Lower leg skin (tissue), 4 donors: ENCODE measurements at regions not wholly inside any gene's neighbourhood (a gene's known extent, or its start where the extent isn't known, plus 50 kb on each side); places are given as distances from the start of the nearest gene placed in this dataset.
"Not testable (repeated sequence)": the region's sequence is repeated elsewhere in the genome, so short reads cannot be mapped to it uniquely, and the experiment has no call there.

ENCODE experiments used
- DNase-seq, 2 donors: peaks; one replicate each; pipeline ENCODE4 v3.0.0-alpha.2; 2019; ENCODE audit warnings: low spot score in 2 of 2
- H3K4me3 ChIP-seq: fragments of 200-600 bp; sonication (generic); 2 replicates; pipeline ENCODE4 v1.5.1; 2017; ENCODE audit warnings: mild to moderate bottlenecking, low read depth; ENCODE audit not compliant: poor library complexity, severe bottlenecking
- POLR2A ChIP-seq, 2 donors: fragments of 450-650 bp; IDR thresholded peaks; one replicate each; pipeline ENCODE4 v1.6.1; 2016 to 2017; ENCODE audit warnings: antibody characterized with exemption in 2 of 2, mild to moderate bottlenecking in 1 of 2, moderate library complexity in 1 of 2
- WGBS, 2 donors: methylation state at CpG; one replicate each; pipeline ENCODE4 v1.1.5; 2018; 5-methylcytosine and 5-hydroxymethylcytosine counted together
- intact Hi-C: fragments of 100-400 bp; cut with DNase I; formaldehyde crosslinking; loops from one replicate; pipeline ENCODE4 v1.15.0; 2023; ENCODE audit warnings: low total_unique reads
- TF ChIP-seq, protein P1 (sequence below), 3 donors: fragments of 450-650 bp; IDR thresholded peaks; one replicate each; pipeline ENCODE4 v1.5.1; 2016; ENCODE audit warnings: antibody characterized with exemption in 3 of 3, mild to moderate bottlenecking in 3 of 3, moderate library complexity in 2 of 3

DNA sequence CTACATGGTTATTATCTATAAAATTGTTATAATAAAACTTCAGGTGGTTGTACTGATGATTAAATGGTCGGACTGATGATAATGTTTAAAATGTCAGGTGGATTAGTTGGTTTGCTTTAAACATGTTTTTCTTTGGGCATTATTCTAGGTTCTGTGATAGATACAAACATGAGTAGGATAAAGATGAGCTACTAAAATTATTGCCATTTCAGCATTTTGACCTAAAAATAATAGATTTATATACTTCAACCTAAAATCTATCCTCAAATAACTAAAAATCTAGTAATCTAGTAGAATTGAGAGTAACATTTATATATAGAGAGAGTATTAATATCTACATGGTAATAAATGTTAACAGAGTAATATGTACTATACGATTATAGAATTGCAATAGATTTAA lies 241.7 kb upstream of the CDH8 start:
- intact Hi-C loops, result no loop called here
- TF ChIP-seq POLR2A (IDR thresholded peaks at IDR 0.05), result no peak
- TF ChIP-seq, protein P1, sequence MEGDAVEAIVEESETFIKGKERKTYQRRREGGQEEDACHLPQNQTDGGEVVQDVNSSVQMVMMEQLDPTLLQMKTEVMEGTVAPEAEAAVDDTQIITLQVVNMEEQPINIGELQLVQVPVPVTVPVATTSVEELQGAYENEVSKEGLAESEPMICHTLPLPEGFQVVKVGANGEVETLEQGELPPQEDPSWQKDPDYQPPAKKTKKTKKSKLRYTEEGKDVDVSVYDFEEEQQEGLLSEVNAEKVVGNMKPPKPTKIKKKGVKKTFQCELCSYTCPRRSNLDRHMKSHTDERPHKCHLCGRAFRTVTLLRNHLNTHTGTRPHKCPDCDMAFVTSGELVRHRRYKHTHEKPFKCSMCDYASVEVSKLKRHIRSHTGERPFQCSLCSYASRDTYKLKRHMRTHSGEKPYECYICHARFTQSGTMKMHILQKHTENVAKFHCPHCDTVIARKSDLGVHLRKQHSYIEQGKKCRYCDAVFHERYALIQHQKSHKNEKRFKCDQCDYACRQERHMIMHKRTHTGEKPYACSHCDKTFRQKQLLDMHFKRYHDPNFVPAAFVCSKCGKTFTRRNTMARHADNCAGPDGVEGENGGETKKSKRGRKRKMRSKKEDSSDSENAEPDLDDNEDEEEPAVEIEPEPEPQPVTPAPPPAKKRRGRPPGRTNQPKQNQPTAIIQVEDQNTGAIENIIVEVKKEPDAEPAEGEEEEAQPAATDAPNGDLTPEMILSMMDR (IDR thresholded peaks at IDR 0.05), result no peak
- DNase-seq, result no peak
- H3K4me3 ChIP-seq, result no peak overlapping the region
- 86 to 88% methylated on average over 2 of the region's 2 CpGs for WGBS, 2 donors

DNA sequence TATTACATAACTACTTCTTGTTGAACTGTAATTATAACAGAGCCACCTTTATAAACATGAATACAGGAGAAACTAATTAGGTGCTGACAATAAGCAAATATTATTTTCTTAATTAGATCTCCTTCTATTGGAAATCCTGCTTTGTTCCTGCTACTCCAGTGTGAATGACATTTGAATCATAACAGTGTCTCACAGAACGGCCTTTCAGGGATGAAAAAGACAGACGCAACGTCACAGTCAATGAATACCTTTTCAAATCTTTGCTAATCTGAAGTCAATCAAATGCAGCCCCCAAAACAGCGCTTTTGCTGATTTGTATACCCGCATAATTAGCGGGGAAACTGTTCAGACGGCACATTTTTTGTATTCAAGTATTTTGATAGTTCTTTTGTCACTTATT lies 240.4 kb upstream of the CDH8 start:
- intact Hi-C loops, result no loop called here
- 78 to 88% methylated on average over 7 of the region's 7 CpGs for WGBS, 2 donors
- TF ChIP-seq, protein P1 (IDR thresholded peaks at IDR 0.05), result no peak
- TF ChIP-seq POLR2A (IDR thresholded peaks at IDR 0.05), result no peak
- no peak overlapping the region for H3K4me3 ChIP-seq
- DNase-seq, result no peak

DNA sequence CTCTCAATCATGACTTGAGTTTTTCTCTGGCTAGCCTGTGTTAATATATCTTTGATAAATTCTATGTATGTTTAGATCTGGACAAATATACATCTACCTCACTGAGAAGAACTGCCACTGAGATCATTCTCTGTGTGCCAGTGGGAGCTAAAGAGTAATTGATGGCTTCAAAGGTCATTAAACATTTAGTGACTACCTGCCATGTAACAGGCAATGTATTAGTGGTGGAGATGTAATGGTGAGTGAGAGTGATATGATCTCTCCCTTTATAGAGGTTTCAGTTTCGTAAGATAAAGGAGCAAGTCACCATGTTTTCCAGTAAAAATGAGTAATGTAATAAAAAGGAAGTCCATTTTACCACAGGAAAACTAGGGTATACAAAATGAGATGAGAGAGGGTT lies 235.8 kb upstream of the CDH8 start:
- WGBS, 2 donors, result 70 to 76% methylated on average over 1 of the region's 1 CpG
- TF ChIP-seq, protein P1 (IDR thresholded peaks at IDR 0.05), result no peak
- no peak for TF ChIP-seq POLR2A (IDR thresholded peaks at IDR 0.05)
- H3K4me3 ChIP-seq, result no peak overlapping the region
- intact Hi-C loops, result no loop called here
- no peak for DNase-seq

DNA sequence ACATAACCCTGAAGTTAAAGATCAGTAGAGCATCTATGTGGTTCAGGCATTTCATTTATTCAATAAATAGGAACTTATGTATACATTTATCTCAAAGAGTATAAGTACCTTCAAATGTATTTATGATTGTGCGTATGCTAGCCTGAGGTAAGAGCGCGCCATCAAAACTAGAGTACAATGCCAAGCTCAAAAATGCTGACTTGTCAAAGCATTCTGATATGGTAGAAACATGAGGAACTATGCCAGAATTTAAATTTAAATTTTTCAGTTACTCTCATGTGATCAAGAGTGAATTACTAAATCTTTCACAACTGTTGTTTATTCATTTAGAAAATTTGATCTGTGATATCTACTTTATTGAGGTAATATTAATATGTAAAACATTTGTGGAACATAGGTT lies 225.5 kb upstream of the CDH8 start:
- intact Hi-C loops, result no loop called here
- H3K4me3 ChIP-seq, result no peak overlapping the region
- DNase-seq, result no peak
- WGBS, 2 donors, result 67 to 71% methylated on average over 3 of the region's 3 CpGs
- no peak for TF ChIP-seq POLR2A (IDR thresholded peaks at IDR 0.05)
- TF ChIP-seq, protein P1 (IDR thresholded peaks at IDR 0.05), result no peak

DNA sequence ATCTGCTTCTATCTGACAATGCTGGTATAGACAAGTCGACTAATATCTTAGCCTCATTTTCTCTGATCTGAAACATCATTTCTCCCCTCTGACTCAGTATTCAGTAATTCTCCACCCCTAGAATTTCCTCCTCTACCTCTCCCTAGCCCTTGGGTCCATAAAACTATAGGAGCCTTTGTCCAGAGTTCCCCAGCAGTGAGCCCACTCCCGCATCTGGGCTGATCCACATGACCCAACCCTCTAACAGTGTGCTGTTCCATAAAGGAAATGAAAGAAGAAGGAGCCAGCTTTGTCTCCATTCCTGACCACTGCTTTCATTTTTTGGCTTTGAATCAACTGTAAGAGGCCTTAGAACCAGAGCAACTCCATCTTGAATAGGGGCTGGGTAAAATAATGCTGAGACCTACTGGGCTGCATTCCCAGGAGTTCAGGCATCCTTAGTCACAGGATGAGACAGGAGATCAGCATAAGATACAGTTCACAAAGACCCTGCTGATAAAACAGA lies 222.7 kb upstream of the CDH8 start:
- 73 to 79% methylated on average over 2 of the region's 2 CpGs for WGBS, 2 donors
- DNase-seq, H3K4me3 ChIP-seq, intact Hi-C loops: not testable (repeated sequence)

DNA sequence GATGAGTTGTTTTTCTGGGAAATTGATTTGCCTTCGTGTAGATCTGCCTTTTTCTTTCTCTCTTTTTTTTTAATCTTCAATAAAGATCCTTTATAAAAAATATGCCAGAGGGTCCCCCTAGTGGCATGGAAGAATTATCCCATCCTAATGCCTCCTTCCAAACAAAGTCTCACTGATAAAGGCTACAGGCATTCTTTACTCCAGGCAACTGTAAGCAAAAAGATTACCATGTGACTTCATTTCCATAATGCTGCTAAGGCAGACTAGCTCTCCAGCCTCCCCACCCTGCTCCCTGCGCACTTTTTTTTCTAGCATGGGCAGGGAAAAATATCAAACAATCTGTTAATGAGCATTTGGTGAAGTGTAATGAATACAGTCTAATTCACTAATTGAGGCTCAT lies 220.2 kb upstream of the CDH8 start:
- H3K4me3 ChIP-seq, result no peak overlapping the region
- DNase-seq, result no peak
- intact Hi-C loops, result no loop called here
- TF ChIP-seq, protein P1 (IDR thresholded peaks at IDR 0.05), result no peak
- TF ChIP-seq POLR2A (IDR thresholded peaks at IDR 0.05), result no peak
- WGBS, 2 donors, result 19 to 28% methylated on average over 2 of the region's 2 CpGs
